ENCODE measurements at regions not wholly inside any gene's neighbourhood (a gene's known extent, or its start where the extent isn't known, plus 50 kb on each side); places are given as distances from the start of the nearest gene placed in this dataset.
"Not testable (repeated sequence)": the region's sequence is repeated elsewhere in the genome, so short reads cannot be mapped to it uniquely, and the experiment has no call there.

- DNase-seq (no peak), ATAC-seq (ENCODE audit: low FRiP score) (no peak)
- 96% methylated on average over 1 of the region's 1 CpG for WGBS, 2 donors
- H3K4me1 ChIP-seq (ENCODE audit: control insufficient read depth in 1 of 2, insufficient read depth in 2 of 2, low read length in 2 of 2) = no peaks in the 10 kb centered on the region
- H3K27me3 ChIP-seq (ENCODE audit: control insufficient read depth in 1 of 2, insufficient read depth in 2 of 2, low read length in 1 of 2) = peaks cover 0 to 1% of the 10 kb centered on the region in 2 donors
- intact Hi-C loops (cut with DNase I) = no loop called here
- no peaks in the 10 kb centered on the region for H3K9me3 ChIP-seq (ENCODE audit: control insufficient read depth, low read length)
- no peak overlapping the region for H3K4me3 ChIP-seq (ENCODE audit: low read length in 2 of 2)
- H3K27ac ChIP-seq (ENCODE audit: low read depth in 1 of 2, low read length in 2 of 2) = no peak overlapping the region
- no peaks in the 10 kb centered on the region for H3K36me3 ChIP-seq (ENCODE audit: control insufficient read depth in 1 of 2, insufficient read depth in 2 of 2, low read length in 1 of 2)
Observed at GRCh38 chr5:104904561-104904960, 1342.0 kb upstream of the NUDT12 start.

GRCh38 chr5:104903941-104904340 is 1341.4 kb upstream of the NUDT12 start:
- DNase-seq (no peak), ATAC-seq (ENCODE audit: low FRiP score) (no peak)
- H3K4me1 ChIP-seq (ENCODE audit: control insufficient read depth in 1 of 2, insufficient read depth in 2 of 2, low read length in 2 of 2) = no peaks in the 10 kb centered on the region
- H3K27me3 ChIP-seq (ENCODE audit: control insufficient read depth in 1 of 2, insufficient read depth in 2 of 2, low read length in 1 of 2) = peaks cover 0 to 1% of the 10 kb centered on the region in 2 donors
- H3K9me3 ChIP-seq (ENCODE audit: control insufficient read depth, low read length) = no peaks in the 10 kb centered on the region
- no peak overlapping the region for H3K4me3 ChIP-seq (ENCODE audit: low read length in 2 of 2)
- H3K27ac ChIP-seq (ENCODE audit: low read depth in 1 of 2, low read length in 2 of 2) = no peak overlapping the region
- H3K36me3 ChIP-seq (ENCODE audit: control insufficient read depth in 1 of 2, insufficient read depth in 2 of 2, low read length in 1 of 2) = no peaks in the 10 kb centered on the region
- intact Hi-C loops (cut with DNase I) = no loop called here
- 98% methylated on average over 2 of the region's 2 CpGs for WGBS, 2 donors

GRCh38 chr5:104891596-104891995 is 1329.0 kb upstream of the NUDT12 start:
- Histone ChIP-seq H3K27ac (ENCODE audit: low read depth in 1 of 2, low read length in 2 of 2) (no peak overlapping the region), H3K4me1 (ENCODE audit: control insufficient read depth in 1 of 2, insufficient read depth in 2 of 2, low read length in 2 of 2) (no peaks in the 10 kb centered on the region), H3K9me3 (ENCODE audit: control insufficient read depth, low read length) (no peaks in the 10 kb centered on the region), H3K4me3 (ENCODE audit: low read length in 2 of 2) (no peak overlapping the region), H3K36me3 (ENCODE audit: control insufficient read depth in 1 of 2, insufficient read depth in 2 of 2, low read length in 1 of 2) (no peaks in the 10 kb centered on the region), H3K27me3 (ENCODE audit: control insufficient read depth in 1 of 2, insufficient read depth in 2 of 2, low read length in 1 of 2) (no peaks in the 10 kb centered on the region)
- intact Hi-C loops (cut with DNase I) = no loop called here
- DNase-seq (no peak), ATAC-seq (ENCODE audit: low FRiP score) (no peak)
- WGBS, 2 donors = 30 to 31% methylated on average over 3 of the region's 3 CpGs

- no peaks in the 10 kb centered on the region for H3K27me3 ChIP-seq (ENCODE audit: control insufficient read depth in 1 of 2, insufficient read depth in 2 of 2, low read length in 1 of 2)
- no peak for ATAC-seq (ENCODE audit: low FRiP score)
- 60 to 67% methylated on average over 1 of the region's 1 CpG for WGBS, 2 donors
- H3K4me1 ChIP-seq (ENCODE audit: control insufficient read depth in 1 of 2, insufficient read depth in 2 of 2, low read length in 2 of 2) = no peaks in the 10 kb centered on the region
- intact Hi-C loops (cut with DNase I) = no loop called here
- no peaks in the 10 kb centered on the region for H3K9me3 ChIP-seq (ENCODE audit: control insufficient read depth, low read length)
- H3K36me3 ChIP-seq (ENCODE audit: control insufficient read depth in 1 of 2, insufficient read depth in 2 of 2, low read length in 1 of 2) = no peaks in the 10 kb centered on the region
- H3K27ac ChIP-seq (ENCODE audit: low read depth in 1 of 2, low read length in 2 of 2) = no peak overlapping the region
- no peak for DNase-seq
- no peak overlapping the region for H3K4me3 ChIP-seq (ENCODE audit: low read length in 2 of 2)
Observed at GRCh38 chr5:104890767-104891166, 1328.2 kb upstream of the NUDT12 start.

GRCh38 chr5:104859437-104859836 is 1296.8 kb upstream of the NUDT12 start:
- Histone ChIP-seq H3K36me3 (ENCODE audit: control insufficient read depth in 1 of 2, insufficient read depth in 2 of 2, low read length in 1 of 2) (no peaks in the 10 kb centered on the region), H3K9me3 (ENCODE audit: control insufficient read depth, low read length) (no peaks in the 10 kb centered on the region), H3K27ac (ENCODE audit: low read depth in 1 of 2, low read length in 2 of 2) (no peak overlapping the region), H3K27me3 (ENCODE audit: control insufficient read depth in 1 of 2, insufficient read depth in 2 of 2, low read length in 1 of 2) (no peaks in the 10 kb centered on the region), H3K4me3 (ENCODE audit: low read length in 2 of 2) (no peak overlapping the region), H3K4me1 (ENCODE audit: control insufficient read depth in 1 of 2, insufficient read depth in 2 of 2, low read length in 2 of 2) (no peaks in the 10 kb centered on the region)
- intact Hi-C loops (cut with DNase I) = no loop called here
- 60 to 65% methylated on average over 4 of the region's 4 CpGs for WGBS, 2 donors
- no peak for DNase-seq
- ATAC-seq (ENCODE audit: low FRiP score) = no peak

GRCh38 chr5:104852099-104852498 is 1289.5 kb upstream of the NUDT12 start:
- H3K36me3 ChIP-seq (ENCODE audit: control insufficient read depth in 1 of 2, insufficient read depth in 2 of 2, low read length in 1 of 2); ATAC-seq (ENCODE audit: low FRiP score); H3K27me3 ChIP-seq (ENCODE audit: control insufficient read depth in 1 of 2, insufficient read depth in 2 of 2, low read length in 1 of 2); H3K4me1 ChIP-seq (ENCODE audit: control insufficient read depth in 1 of 2, insufficient read depth in 2 of 2, low read length in 2 of 2); H3K9me3 ChIP-seq (ENCODE audit: control insufficient read depth, low read length); H3K27ac ChIP-seq (ENCODE audit: low read depth in 1 of 2, low read length in 2 of 2); intact Hi-C loops (cut with DNase I); DNase-seq; H3K4me3 ChIP-seq (ENCODE audit: low read length in 2 of 2): not testable (repeated sequence)
- WGBS, 2 donors = 94% methylated on average over 5 of the region's 5 CpGs

GRCh38 chr5:104845541-104845940 is 1283.0 kb upstream of the NUDT12 start:
- ATAC-seq (ENCODE audit: low FRiP score) (no peak), DNase-seq (no peak)
- H3K4me1 ChIP-seq (ENCODE audit: control insufficient read depth in 1 of 2, insufficient read depth in 2 of 2, low read length in 2 of 2) = no peaks in the 10 kb centered on the region
- H3K27me3 ChIP-seq (ENCODE audit: control insufficient read depth in 1 of 2, insufficient read depth in 2 of 2, low read length in 1 of 2) = no peaks in the 10 kb centered on the region
- whole genome bisulfite sequencing, 2 donors = 76 to 82% methylated on average over 4 of the region's 4 CpGs
- no peak overlapping the region for H3K27ac ChIP-seq (ENCODE audit: low read depth in 1 of 2, low read length in 2 of 2)
- H3K9me3 ChIP-seq (ENCODE audit: control insufficient read depth, low read length) = no peaks in the 10 kb centered on the region
- intact Hi-C loops (cut with DNase I) = no loop called here
- no peaks in the 10 kb centered on the region for H3K36me3 ChIP-seq (ENCODE audit: control insufficient read depth in 1 of 2, insufficient read depth in 2 of 2, low read length in 1 of 2)
- H3K4me3 ChIP-seq (ENCODE audit: low read length in 2 of 2) = no peak overlapping the region

GRCh38 chr5:104843822-104844221 is 1281.2 kb upstream of the NUDT12 start:
- intact Hi-C loops (cut with DNase I) = no loop called here
- Histone ChIP-seq H3K27me3 (ENCODE audit: control insufficient read depth in 1 of 2, insufficient read depth in 2 of 2, low read length in 1 of 2) (no peaks in the 10 kb centered on the region), H3K9me3 (ENCODE audit: control insufficient read depth, low read length) (no peaks in the 10 kb centered on the region), H3K4me1 (ENCODE audit: control insufficient read depth in 1 of 2, insufficient read depth in 2 of 2, low read length in 2 of 2) (no peaks in the 10 kb centered on the region), H3K27ac (ENCODE audit: low read depth in 1 of 2, low read length in 2 of 2) (no peak overlapping the region), H3K4me3 (ENCODE audit: low read length in 2 of 2) (no peak overlapping the region), H3K36me3 (ENCODE audit: control insufficient read depth in 1 of 2, insufficient read depth in 2 of 2, low read length in 1 of 2) (no peaks in the 10 kb centered on the region)
- 34 to 59% methylated on average over 2 of the region's 2 CpGs for WGBS, 2 donors
- DNase-seq = no peak
- no peak for ATAC-seq (ENCODE audit: low FRiP score)

- Histone ChIP-seq H3K27ac (ENCODE audit: low read depth in 1 of 2, low read length in 2 of 2) (no peak overlapping the region), H3K4me1 (ENCODE audit: control insufficient read depth in 1 of 2, insufficient read depth in 2 of 2, low read length in 2 of 2) (no peaks in the 10 kb centered on the region), H3K4me3 (ENCODE audit: low read length in 2 of 2) (no peak overlapping the region), H3K36me3 (ENCODE audit: control insufficient read depth in 1 of 2, insufficient read depth in 2 of 2, low read length in 1 of 2) (no peaks in the 10 kb centered on the region), H3K27me3 (ENCODE audit: control insufficient read depth in 1 of 2, insufficient read depth in 2 of 2, low read length in 1 of 2) (no peaks in the 10 kb centered on the region), H3K9me3 (ENCODE audit: control insufficient read depth, low read length) (no peaks in the 10 kb centered on the region)
- no peak for DNase-seq
- intact Hi-C loops (cut with DNase I) = no loop called here
- 65 to 66% methylated on average over 1 of the region's 1 CpG for WGBS, 2 donors
- no peak for ATAC-seq (ENCODE audit: low FRiP score)
Observed at GRCh38 chr5:104840284-104840683, 1277.7 kb upstream of the NUDT12 start.

All from aorta (tissue), 5 donors.